GM18502 (cell line): ENCODE measurements at regions not wholly inside any gene's neighbourhood (a gene's known extent, or its start where the extent isn't known, plus 50 kb on each side); places are given as distances from the start of the nearest gene placed in this dataset.
"Not testable (repeated sequence)": the region's sequence is repeated elsewhere in the genome, so short reads cannot be mapped to it uniquely, and the experiment has no call there.

Source experiments
- ATAC-seq: cut with Tn5 transposase; IDR thresholded peaks from one replicate; pipeline ENCODE4 v1.9.1; 2021; ENCODE audit warnings: mild to moderate bottlenecking; ENCODE audit not compliant: unreplicated experiment, poor library complexity

GRCh38 chrX:150269605-150270254, 93.4 kb upstream of the MAMLD1 start:
- ATAC-seq: no peak

- no peak for ATAC-seq
Observed at GRCh38 chrX:150270622-150271021, 92.5 kb upstream of the MAMLD1 start.

GRCh38 chrX:150273575-150274294, 89.4 kb upstream of the MAMLD1 start:
- not testable (repeated sequence) for ATAC-seq

GRCh38 chrX:150282953-150283352, 80.2 kb upstream of the MAMLD1 start:
- no peak for ATAC-seq

- no peak for ATAC-seq
Observed at GRCh38 chrX:150291014-150291413, 72.1 kb upstream of the MAMLD1 start.

GRCh38 chrX:150293311-150294013, 69.7 kb upstream of the MAMLD1 start:
- no peak for ATAC-seq

- no peak for ATAC-seq
Observed at GRCh38 chrX:150298841-150299551, 64.1 kb upstream of the MAMLD1 start.

- ATAC-seq: no peak
Observed at GRCh38 chrX:150299579-150299978, 63.5 kb upstream of the MAMLD1 start.

- no peak for ATAC-seq
Observed at GRCh38 chrX:150303386-150304097, 59.6 kb upstream of the MAMLD1 start.

- ATAC-seq: no peak
Observed at GRCh38 chrX:150306002-150306401, 57.1 kb upstream of the MAMLD1 start.

GRCh38 chrX:150308041-150308440, 55.1 kb upstream of the MAMLD1 start:
- no peak for ATAC-seq

- ATAC-seq: no peak
Observed at GRCh38 chrX:150308532-150309157, 54.5 kb upstream of the MAMLD1 start.

GRCh38 chrX:150310417-150310816, 52.7 kb upstream of the MAMLD1 start:
- no peak for ATAC-seq

- no peak for ATAC-seq
Observed at GRCh38 chrX:150310881-150311280, 52.2 kb upstream of the MAMLD1 start.

- ATAC-seq: no peak
Observed at GRCh38 chrX:150312931-150313330, 50.2 kb upstream of the MAMLD1 start.
